ENCODE measurements at regions not wholly inside any gene's neighbourhood (a gene's known extent, or its start where the extent isn't known, plus 50 kb on each side); places are given as distances from the start of the nearest gene placed in this dataset.
A peak's percentile ranks its signal among the peaks of the same experiment; 100 is the strongest.

DNA sequence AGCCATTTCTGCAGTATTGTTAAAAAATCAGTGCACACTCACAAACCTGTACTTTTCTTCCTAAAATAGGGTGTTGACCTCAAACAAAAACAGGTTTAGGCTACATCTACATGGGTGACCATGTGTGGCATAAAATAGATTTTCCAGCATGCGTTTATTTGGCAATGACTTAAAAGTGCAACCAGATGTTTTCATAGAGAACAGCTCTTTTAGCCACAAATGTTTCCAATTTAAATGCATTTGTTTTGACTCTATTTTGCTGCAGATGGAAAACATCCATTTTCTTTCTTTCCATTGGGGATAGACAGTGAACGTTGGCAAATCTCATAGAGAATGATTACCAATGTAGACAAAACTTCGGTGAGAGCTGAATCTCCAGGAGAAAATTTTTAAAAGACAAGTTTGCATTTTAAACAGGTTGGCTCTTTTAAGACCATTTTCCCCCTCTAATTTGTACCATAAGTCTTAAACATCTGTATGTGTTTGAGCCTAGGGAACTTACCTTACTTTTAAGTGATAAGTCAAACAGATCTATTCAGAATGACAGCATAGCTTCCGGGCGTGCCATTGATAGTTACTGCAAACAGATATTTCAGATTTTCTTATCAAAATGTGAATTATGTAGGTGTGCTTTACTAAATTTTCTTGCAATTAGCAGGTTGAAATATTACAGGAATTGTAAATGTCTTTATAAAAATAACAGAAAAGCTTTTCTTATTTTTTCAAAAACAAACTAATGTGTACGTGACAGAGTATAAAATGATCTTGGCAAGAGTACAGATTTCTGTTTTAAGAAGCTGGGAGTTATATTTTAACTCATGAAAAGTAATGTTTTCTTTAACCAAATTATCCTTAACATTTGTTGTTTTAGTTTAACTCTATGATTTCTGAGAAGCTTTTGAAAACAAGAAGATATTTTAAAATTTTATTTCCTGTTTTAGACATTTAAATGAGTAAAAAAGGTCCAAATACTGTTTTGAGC, 144.9 kb downstream of the HGF start:
- H3K27ac Mint-ChIP-seq = no peak overlapping the region

GRCh38 chr7:81624021-81624592, 145.7 kb downstream of the HGF start:
- DNase-seq (ENCODE audit: extremely low spot score, unreplicated experiment) = no peak
- TF ChIP-seq, protein P1, sequence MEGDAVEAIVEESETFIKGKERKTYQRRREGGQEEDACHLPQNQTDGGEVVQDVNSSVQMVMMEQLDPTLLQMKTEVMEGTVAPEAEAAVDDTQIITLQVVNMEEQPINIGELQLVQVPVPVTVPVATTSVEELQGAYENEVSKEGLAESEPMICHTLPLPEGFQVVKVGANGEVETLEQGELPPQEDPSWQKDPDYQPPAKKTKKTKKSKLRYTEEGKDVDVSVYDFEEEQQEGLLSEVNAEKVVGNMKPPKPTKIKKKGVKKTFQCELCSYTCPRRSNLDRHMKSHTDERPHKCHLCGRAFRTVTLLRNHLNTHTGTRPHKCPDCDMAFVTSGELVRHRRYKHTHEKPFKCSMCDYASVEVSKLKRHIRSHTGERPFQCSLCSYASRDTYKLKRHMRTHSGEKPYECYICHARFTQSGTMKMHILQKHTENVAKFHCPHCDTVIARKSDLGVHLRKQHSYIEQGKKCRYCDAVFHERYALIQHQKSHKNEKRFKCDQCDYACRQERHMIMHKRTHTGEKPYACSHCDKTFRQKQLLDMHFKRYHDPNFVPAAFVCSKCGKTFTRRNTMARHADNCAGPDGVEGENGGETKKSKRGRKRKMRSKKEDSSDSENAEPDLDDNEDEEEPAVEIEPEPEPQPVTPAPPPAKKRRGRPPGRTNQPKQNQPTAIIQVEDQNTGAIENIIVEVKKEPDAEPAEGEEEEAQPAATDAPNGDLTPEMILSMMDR (conservative IDR thresholded peaks at IDR 0.05) = no peak
- Mint-ChIP-seq H3K36me3 (no peaks in the 10 kb centered on the region), H3K4me1 (ENCODE audit: unreplicated experiment) (peaks cover 16% of the 10 kb centered on the region), H3K4me3 (peak overlapping the region; percentile 19), H3K9me3 (peaks cover 4% of the 10 kb centered on the region), H3K27ac (no peak overlapping the region), H3K27me3 (no peaks in the 10 kb centered on the region)

More for the DNA sequence above, 144.9 kb downstream of the HGF start:
- no peak for DNase-seq (ENCODE audit: extremely low spot score, unreplicated experiment)
- H3K4me3 Mint-ChIP-seq = peak overlapping the region; percentile 19
- H3K9me3 Mint-ChIP-seq = peaks cover 4% of the 10 kb centered on the region
- TF ChIP-seq, protein P1 (conservative IDR thresholded peaks at IDR 0.05) = no peak
- H3K4me1 Mint-ChIP-seq (ENCODE audit: unreplicated experiment) = peaks cover 16% of the 10 kb centered on the region
- H3K36me3 Mint-ChIP-seq = no peaks in the 10 kb centered on the region
- H3K27me3 Mint-ChIP-seq = no peaks in the 10 kb centered on the region

DNA sequence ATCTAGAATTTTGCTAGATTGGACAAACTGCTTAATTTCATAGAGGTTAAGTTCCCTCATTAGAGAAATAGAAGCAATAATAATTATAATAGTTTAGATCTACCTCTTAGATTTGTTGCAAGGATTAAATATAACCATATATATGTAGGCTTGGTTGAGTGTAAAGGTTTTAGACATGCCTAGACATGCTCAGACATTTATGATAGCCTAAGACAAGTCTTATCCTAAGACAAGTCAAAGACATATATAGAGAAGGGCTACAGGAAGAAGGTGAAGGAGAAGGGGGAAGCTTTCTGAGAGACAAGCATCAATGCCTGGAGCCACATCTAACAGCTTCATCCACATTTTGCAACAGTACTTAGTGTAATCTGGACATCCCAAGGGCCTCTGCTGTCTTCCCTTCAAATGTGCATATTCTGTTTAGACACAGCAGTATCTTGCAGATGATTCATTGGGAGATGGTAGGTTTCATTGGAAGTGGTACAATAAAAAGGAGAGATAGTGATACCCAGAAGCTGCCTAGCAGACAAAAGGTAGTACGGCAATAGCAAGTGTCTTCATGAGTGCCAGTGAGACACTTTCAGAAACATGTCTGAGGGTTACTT, 146.5 kb downstream of the HGF start:
- Mint-ChIP-seq H3K27me3 (no peaks in the 10 kb centered on the region), H3K27ac (no peak overlapping the region), H3K36me3 (no peaks in the 10 kb centered on the region), H3K9me3 (peaks cover 4% of the 10 kb centered on the region), H3K4me3 (no peak overlapping the region), H3K4me1 (ENCODE audit: unreplicated experiment) (peaks cover 16% of the 10 kb centered on the region)
- TF ChIP-seq, protein P1 (conservative IDR thresholded peaks at IDR 0.05) = no peak
- no peak for DNase-seq (ENCODE audit: extremely low spot score, unreplicated experiment)

GRCh38 chr7:81621893-81622292, 148.0 kb downstream of the HGF start:
- no peak overlapping the region for H3K27ac Mint-ChIP-seq
- peaks cover 16% of the 10 kb centered on the region for H3K4me1 Mint-ChIP-seq (ENCODE audit: unreplicated experiment)

DNA sequence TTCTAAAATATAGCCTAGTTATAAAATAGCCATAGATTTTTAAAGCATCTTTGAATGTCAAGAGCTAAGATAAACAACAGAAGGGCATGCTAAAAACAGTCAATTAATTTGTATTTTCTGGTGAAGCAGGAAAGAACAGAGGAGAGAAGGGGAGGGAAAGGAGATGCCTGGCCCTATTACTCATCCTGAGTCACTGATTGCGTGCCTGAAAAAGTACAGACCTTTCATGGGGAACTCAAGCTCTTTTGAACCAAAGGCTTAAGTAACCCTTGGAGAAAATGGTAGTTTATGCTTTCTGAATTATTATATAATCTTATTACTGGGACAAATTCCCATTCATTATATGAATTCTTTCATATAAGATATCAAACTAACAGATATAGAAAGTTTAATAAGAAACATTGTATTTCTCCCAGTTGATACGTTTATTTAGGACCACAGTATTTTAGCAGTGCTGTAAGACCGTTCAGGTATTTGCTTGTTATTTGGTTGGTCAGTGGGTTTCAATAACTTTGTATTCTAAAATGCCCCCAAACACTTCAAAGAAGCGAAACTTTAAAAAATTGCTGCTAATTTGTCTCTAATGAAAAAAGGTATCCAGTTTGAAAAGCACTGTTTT, 151.3 kb downstream of the HGF start:
- DNase-seq (ENCODE audit: extremely low spot score, unreplicated experiment) = no peak
- Mint-ChIP-seq H3K27me3 (no peaks in the 10 kb centered on the region), H3K9me3 (peaks cover 4% of the 10 kb centered on the region), H3K4me3 (no peak overlapping the region), H3K27ac (no peak overlapping the region), H3K36me3 (no peaks in the 10 kb centered on the region), H3K4me1 (ENCODE audit: unreplicated experiment) (no peaks in the 10 kb centered on the region)
- TF ChIP-seq, protein P1 (conservative IDR thresholded peaks at IDR 0.05) = no peak

More at GRCh38 chr7:81621893-81622292, 148.0 kb downstream of the HGF start:
- no peak for DNase-seq (ENCODE audit: extremely low spot score, unreplicated experiment)
- TF ChIP-seq, protein P1 (conservative IDR thresholded peaks at IDR 0.05) = no peak
- no peaks in the 10 kb centered on the region for H3K36me3 Mint-ChIP-seq
- no peak overlapping the region for H3K4me3 Mint-ChIP-seq
- peaks cover 4% of the 10 kb centered on the region for H3K9me3 Mint-ChIP-seq
- H3K27me3 Mint-ChIP-seq = no peaks in the 10 kb centered on the region

All from type B pancreatic cell (in vitro differentiated cells).